UCSD-AML1 (cell line): ENCODE measurements at regions not wholly inside any gene's neighbourhood (a gene's known extent, or its start where the extent isn't known, plus 50 kb on each side); places are given as distances from the start of the nearest gene placed in this dataset.

Source experiments
- DNase-seq: peaks from one replicate; lab custom pipeline; 2025; ENCODE audit not compliant: unreplicated experiment; lab: John Stamatoyannopoulos, UW

DNA sequence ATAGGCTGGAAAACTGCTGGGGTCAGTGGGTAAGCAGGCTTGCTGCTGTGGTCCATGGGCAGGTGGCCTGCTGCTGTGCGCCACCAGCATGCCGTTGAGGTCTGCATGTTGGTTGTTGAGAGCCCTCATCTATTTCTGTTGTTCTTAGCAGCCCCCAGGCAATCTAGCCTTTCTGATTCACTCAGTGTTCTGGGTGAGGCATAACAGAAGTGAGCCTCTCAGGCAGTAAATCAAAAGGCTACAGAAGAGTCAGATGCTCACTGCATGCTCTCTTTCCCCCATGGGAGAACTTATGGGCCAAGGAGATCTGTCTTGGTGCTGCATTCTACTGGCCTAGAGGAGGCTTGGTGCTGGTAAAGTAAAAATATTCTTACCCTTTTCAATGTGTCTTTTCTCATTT is 67.8 kb upstream of the ATP10A start:
- DNase-seq, result no peak
